Heart left ventricle (tissue), 16 donors: ENCODE measurements at regions not wholly inside any gene's neighbourhood (a gene's known extent, or its start where the extent isn't known, plus 50 kb on each side); places are given as distances from the start of the nearest gene placed in this dataset.

Source experiments
- ATAC-seq, 4 donors: fragments of 200-7000 bp; cut with Tn5 transposase; one replicate each; pipeline ENCODE4 v1.9.1; 2020 to 2022; ENCODE audit warnings: moderate library complexity in 4 of 4, mild to moderate bottlenecking in 3 of 4, moderate number of reproducible peaks in 1 of 4
- DNase-seq, 5 donors: peaks; one replicate each; pipeline ENCODE4 v3.0.0-alpha.2; 2020
- H3K27ac ChIP-seq, 12 donors: fragments of 200-600 bp; sonication (generic) in 4 of 12; one replicate each; pipeline versions ENCODE4 v1.5.0 to v1.8.0; 2016 to 2022; ENCODE audit warnings: mild to moderate bottlenecking in 2 of 12
- H3K27me3 ChIP-seq, 9 donors: fragments of 200-600 bp; sonication (generic) in 2 of 9; one replicate each; pipeline versions ENCODE4 v1.5.1 to v1.8.0; 2016 to 2022; ENCODE audit warnings: mild to moderate bottlenecking in 3 of 9
- H3K36me3 ChIP-seq, 9 donors: fragments of 200-600 bp; sonication (generic) in 2 of 9; one replicate each; pipeline versions ENCODE4 v1.5.0 to v1.8.0; 2018 to 2022; ENCODE audit warnings: mild to moderate bottlenecking in 2 of 9
- H3K4me1 ChIP-seq, 12 donors: fragments of 200-600 bp; sonication (generic) in 4 of 12; one replicate each; pipeline versions ENCODE4 v1.5.0 to v1.8.0; 2016 to 2022; ENCODE audit warnings: mild to moderate bottlenecking in 3 of 12
- H3K4me3 ChIP-seq, 12 donors: fragments of 200-600 bp; sonication (generic) in 4 of 12; one replicate each; pipeline versions ENCODE4 v1.5.0 to v1.8.0; 2017 to 2022; ENCODE audit warnings: mild to moderate bottlenecking in 9 of 12, moderate library complexity in 4 of 12
- H3K9me3 ChIP-seq, 12 donors: fragments of 200-600 bp; sonication (generic) in 4 of 12; one replicate each; pipeline versions ENCODE4 v1.5.0 to v1.8.0; 2016 to 2022; ENCODE audit warnings: mild to moderate bottlenecking in 1 of 12
- POLR2A ChIP-seq, 2 donors: fragments of 450-650 bp; IDR thresholded peaks; one replicate each; pipeline ENCODE4 v1.6.1; 2017; ENCODE audit warnings: antibody characterized with exemption in 2 of 2, mild to moderate bottlenecking in 2 of 2, moderate library complexity in 2 of 2
- WGBS, 4 donors: extraction: QIAGEN DNeasy Blood & Tissue Kit in 2 of 4; methylation state at CpG; one replicate each; pipeline versions ENCODE4 v1.1.5 to v1.1.7; 2013 to 2018; 5-methylcytosine and 5-hydroxymethylcytosine counted together
- intact Hi-C, 10 donors: fragments of 100-400 bp; cut with DNase I; formaldehyde crosslinking; loops; one replicate each; pipeline versions ENCODE4 v1.11.1 to v1.14.2; 2022
- TF ChIP-seq, protein P1 (sequence below), 12 donors: fragments of 200-600 bp; sonication (generic) in 4 of 12; IDR thresholded peaks; one replicate each; pipeline versions ENCODE4 v1.5.0 to v1.8.0; 2018 to 2022; ENCODE audit warnings: antibody characterized with exemption in 12 of 12, mild to moderate bottlenecking in 5 of 12
- donor health status: ischemic (EF 13 %, LVEDD 7.1; RV severe dilation, severe dysfunction).
- donor health status: healthy with polysubstance abuse.
- donor health status: DM: no; HTN: yes; CAD: no.
- donor health status: DM: no; HTN: no; CAD: no.
- donor health status: ischemic (EF 25% LVEDD 6.9; RV normal size, moderate dysfunction).
- donor health status: ischemic (EF 25% LVEDD 5.7; RV mildly dilated, moderate dysfunction).
- donor health status: healthy.
- donor health status: DM: yes; HTN: yes; CAD: no.
- donor health status: ischemic (EF 35%, LVEDD 5.7; RV mildly dilated, moderate dysfunction).
- donor health status: nonischemic (EF 11% LVEDD 7.7; RV severe dilation, severe dysfunction).
- donor health status: DM: yes; HTN: yes; CAD: no.
- donor health status: PGD.
- donor health status: ischemic (EF 29% LVEDD 5.4; RV normal size, mild dysfunction).
- donor health status: nonischemic (EF 23%, LVEDD 6.1; RV moderate dilation, normal function).

DNA sequence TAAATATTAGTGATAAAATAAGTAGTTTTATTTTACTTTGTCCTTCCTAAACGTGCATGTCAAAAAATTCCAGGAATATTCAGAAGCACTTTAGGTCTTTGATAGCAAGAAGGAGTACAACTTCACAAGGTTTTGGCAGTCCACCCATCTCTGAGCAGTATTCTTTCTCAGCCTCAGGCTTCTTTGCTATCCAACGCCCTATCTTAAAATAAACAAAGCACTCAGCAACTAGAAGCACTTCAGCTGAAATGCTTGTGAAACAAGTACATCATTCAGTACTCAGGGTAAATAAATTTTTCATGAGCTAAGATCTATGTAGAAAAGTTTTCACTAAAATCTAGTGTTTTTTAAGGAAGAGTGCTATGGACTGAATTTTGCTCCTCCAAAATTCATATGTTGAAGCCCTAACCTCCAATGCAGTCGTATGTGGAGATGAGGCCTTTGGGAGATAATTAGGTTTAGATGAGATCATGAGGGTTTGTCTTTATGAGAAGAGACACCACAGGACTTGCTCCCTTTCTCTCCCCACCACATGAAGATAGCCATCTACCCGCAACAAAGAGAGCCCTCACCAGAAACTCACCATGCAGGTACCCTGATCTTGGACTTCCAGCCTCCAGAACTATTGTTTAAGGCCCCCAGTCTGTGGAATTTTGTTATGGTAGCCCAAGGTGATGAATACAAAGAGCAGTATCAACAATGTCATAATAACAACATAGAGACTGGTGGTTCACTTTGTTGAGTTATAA is 539.1 kb downstream of the TFAP2A start:
- Histone ChIP-seq H3K9me3 (peaks cover 0 to 26% (median 6%) of the 10 kb centered on the region in 12 donors), H3K4me3 (no peak overlapping the region), H3K27me3 (no peaks in the 10 kb centered on the region), H3K36me3 (no peaks in the 10 kb centered on the region), H3K27ac (no peak overlapping the region), H3K4me1 (no peaks in the 10 kb centered on the region)
- TF ChIP-seq, protein P1, sequence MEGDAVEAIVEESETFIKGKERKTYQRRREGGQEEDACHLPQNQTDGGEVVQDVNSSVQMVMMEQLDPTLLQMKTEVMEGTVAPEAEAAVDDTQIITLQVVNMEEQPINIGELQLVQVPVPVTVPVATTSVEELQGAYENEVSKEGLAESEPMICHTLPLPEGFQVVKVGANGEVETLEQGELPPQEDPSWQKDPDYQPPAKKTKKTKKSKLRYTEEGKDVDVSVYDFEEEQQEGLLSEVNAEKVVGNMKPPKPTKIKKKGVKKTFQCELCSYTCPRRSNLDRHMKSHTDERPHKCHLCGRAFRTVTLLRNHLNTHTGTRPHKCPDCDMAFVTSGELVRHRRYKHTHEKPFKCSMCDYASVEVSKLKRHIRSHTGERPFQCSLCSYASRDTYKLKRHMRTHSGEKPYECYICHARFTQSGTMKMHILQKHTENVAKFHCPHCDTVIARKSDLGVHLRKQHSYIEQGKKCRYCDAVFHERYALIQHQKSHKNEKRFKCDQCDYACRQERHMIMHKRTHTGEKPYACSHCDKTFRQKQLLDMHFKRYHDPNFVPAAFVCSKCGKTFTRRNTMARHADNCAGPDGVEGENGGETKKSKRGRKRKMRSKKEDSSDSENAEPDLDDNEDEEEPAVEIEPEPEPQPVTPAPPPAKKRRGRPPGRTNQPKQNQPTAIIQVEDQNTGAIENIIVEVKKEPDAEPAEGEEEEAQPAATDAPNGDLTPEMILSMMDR (IDR thresholded peaks at IDR 0.05): no peak
- no peak for TF ChIP-seq POLR2A (IDR thresholded peaks at IDR 0.05)
- ATAC-seq: no peak
- DNase-seq: no peak
- intact Hi-C loops: no loop called here
- 42 to 51% (median 46%) methylated on average over 4 of the region's 4 CpGs for WGBS, 4 donors

DNA sequence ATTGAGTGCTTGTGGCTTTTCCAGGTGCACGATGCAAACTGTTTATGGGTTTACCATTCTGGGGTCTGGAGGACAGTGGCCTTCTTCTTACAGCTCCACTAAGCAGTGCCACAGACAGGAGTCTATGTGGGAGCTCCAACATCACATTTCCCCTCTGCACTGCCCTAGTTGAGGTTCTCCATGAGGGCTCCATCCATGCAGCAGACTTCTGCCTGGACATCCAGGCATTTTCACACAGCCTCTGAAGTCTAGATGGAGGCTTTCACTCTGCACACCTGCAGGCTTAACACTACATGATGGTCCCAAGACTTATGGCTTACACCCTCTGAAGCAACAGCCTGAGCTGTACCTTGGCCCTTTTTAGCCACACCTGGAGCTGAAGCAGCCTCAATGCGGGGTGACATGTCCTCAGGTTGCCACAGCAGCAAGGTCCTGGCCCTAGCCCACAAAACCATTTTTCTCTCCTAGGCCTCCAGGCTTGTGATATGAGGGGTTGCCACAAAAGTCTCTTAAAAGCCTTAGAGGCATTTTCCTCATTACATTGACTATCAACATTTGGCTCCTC is 552.2 kb downstream of the TFAP2A start:
- Histone ChIP-seq H3K4me1 (no peaks in the 10 kb centered on the region), H3K36me3 (no peaks in the 10 kb centered on the region), H3K9me3 (peaks cover 0 to 31% (median 4%) of the 10 kb centered on the region in 12 donors), H3K27me3 (no peaks in the 10 kb centered on the region), H3K27ac (no peak overlapping the region), H3K4me3 (no peak overlapping the region)
- TF ChIP-seq, protein P1 (IDR thresholded peaks at IDR 0.05): no peak
- TF ChIP-seq POLR2A (IDR thresholded peaks at IDR 0.05): no peak
- intact Hi-C loops: no loop called here
- no peak for ATAC-seq
- no peak for DNase-seq
- WGBS, 4 donors: 74 to 95% (median 84%) methylated on average over 2 of the region's 2 CpGs

DNA sequence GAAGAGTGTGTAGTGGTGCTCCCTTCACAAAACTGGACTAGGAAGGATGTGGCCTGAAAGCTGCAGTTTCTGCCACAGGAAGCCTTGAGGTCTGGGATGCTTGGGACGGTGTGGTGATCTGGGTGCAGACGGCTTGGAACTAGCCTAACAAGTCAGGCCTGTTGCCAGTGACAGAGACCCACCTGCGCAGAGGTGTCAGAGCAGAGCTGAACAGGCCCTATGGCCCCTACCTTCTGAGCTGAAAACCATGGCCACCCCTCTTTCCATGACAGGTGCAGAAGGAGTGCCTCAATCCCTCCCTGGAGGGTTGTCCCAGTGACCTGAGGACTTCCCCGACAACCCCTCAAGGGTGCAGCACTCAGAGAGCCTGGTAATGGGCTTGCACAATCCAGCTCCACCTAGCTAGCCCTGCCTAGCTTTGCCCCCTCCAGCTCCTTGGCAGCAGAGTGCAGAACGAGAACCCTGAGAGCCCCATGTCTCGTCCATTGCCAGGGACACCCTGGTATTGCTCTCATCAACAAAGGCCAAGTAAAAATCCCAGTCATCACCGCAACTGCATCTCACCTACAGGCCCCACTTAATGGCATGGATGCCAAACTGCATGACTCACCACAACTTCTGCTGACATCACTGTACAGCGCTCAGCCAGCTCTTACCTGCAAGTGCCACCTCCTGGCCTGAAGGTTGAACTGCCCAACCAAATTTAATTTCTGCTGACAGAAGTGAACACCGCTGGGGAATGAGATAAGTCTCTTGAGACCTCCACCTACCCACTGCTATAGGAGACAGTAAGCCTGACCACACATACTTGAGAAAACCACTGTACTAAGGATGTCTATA is 563.1 kb downstream of the TFAP2A start:
- Histone ChIP-seq H3K27ac (no peak overlapping the region), H3K4me3 (no peak overlapping the region), H3K9me3 (peaks cover 0 to 62% (median 25%) of the 10 kb centered on the region in 12 donors), H3K4me1 (no peaks in the 10 kb centered on the region), H3K27me3 (no peaks in the 10 kb centered on the region), H3K36me3 (no peaks in the 10 kb centered on the region)
- no peak for DNase-seq
- intact Hi-C loops: no loop called here
- WGBS, 4 donors: 74 to 80% (median 75%) methylated on average over 5 to 9 of the region's 9 CpGs
- TF ChIP-seq, protein P1 (IDR thresholded peaks at IDR 0.05): no peak
- no peak for TF ChIP-seq POLR2A (IDR thresholded peaks at IDR 0.05)
- no peak for ATAC-seq

DNA sequence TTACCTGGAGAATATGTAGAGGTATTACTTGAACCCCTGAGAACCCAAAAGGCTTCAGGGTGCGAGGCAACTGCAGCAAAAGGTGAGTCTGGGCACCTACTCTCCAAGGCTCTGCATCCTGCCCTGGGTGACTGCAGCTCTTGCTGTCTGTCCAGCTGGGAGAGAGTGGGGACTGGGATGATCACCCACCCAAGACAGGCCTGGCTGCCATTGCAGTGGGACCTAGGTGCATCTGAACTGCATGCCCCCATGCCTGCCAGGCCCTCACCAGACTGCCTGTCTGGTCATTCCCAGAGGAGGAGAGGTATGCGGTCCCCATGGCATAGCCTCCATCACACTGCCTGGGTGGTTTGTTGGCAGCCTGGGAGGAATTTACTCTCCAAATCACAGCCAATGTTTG is 563.9 kb downstream of the TFAP2A start:
- intact Hi-C loops: no loop called here
- no peak for DNase-seq
- TF ChIP-seq POLR2A (IDR thresholded peaks at IDR 0.05): no peak
- TF ChIP-seq, protein P1 (IDR thresholded peaks at IDR 0.05): no peak

More for the DNA sequence above, 563.9 kb downstream of the TFAP2A start:
- Histone ChIP-seq H3K4me1 (no peaks in the 10 kb centered on the region), H3K27me3 (no peaks in the 10 kb centered on the region), H3K4me3 (no peak overlapping the region), H3K9me3 (peaks cover 0 to 70% (median 33%) of the 10 kb centered on the region in 12 donors), H3K36me3 (no peaks in the 10 kb centered on the region), H3K27ac (no peak overlapping the region)
- ATAC-seq: no peak
- 46 to 50% (median 47%) methylated on average over 2 of the region's 2 CpGs; no CpG with 5 or more reads in 1 of the 4 donors for WGBS, 4 donors
